Keratinocyte (primary cell): ENCODE measurements at regions not wholly inside any gene's neighbourhood (a gene's known extent, or its start where the extent isn't known, plus 50 kb on each side); places are given as distances from the start of the nearest gene placed in this dataset.

Experiments used
- CTCF ChIP-seq, 3 experiments: IDR thresholded peaks in 1 of 3; conservative IDR thresholded peaks in 1 of 3; optimal IDR thresholded peaks in 1 of 3; 2 replicates in 2 of 3; 3 replicates in 1 of 3; pipeline versions ENCODE3 to v1.5.1; 2011; ENCODE audit warnings: low read length in 3 of 3, mild to moderate bottlenecking in 3 of 3, moderate library complexity in 2 of 3, control low read depth in 1 of 3, inconsistent platforms in 1 of 3; ENCODE audit not compliant: insufficient read depth in 2 of 3; ENCODE audit errors: extremely low read depth in 1 of 3
- EZH2 ChIP-seq: IDR thresholded peaks from one replicate; pipeline ENCODE4 v1.6.1; 2012; ENCODE audit warnings: inconsistent platforms, mild to moderate bottlenecking, low read length, moderate library complexity

GRCh38 chr16:22427556-22427955, 53.1 kb upstream of the CDR2 start:
- TF ChIP-seq EZH2 (no peak), CTCF (optimal IDR thresholded peaks at IDR 0.05 in 1 of 3, IDR thresholded peaks at IDR 0.05 in 1 of 3, conservative IDR thresholded peaks at IDR 0.05 in 1 of 3; ENCODE audit: extremely low read depth in 1 of 3, insufficient read depth in 2 of 3, low read length in 3 of 3) (no peak)
